HCT116 (cell line): ENCODE measurements at regions not wholly inside any gene's neighbourhood (a gene's known extent, or its start where the extent isn't known, plus 50 kb on each side); places are given as distances from the start of the nearest gene placed in this dataset.

Source experiments
- ATAC-seq: fragments of 200-7000 bp; cut with Tn5 transposase; 2 replicates; pipeline ENCODE4 v1.9.1; 2020; ENCODE audit warnings: mild to moderate bottlenecking, moderate library complexity
- BruUV-seq: library from RNA; stranded (reverse); fragments of 400-500 nt; replicated peaks from 2 replicates; lab custom pipeline; 2021; lab: Mats Ljungman, UMichigan
- CTCF ChIA-PET: fragments of 300-600 bp; sonication (Branson Sonifier 250); formaldehyde crosslinking; loops from one replicate; lab custom pipeline; 2021; ENCODE audit warnings: antibody characterized with exemption; lab: Charles Lee
- POLR2A ChIA-PET: fragments of 300-600, 350-600 bp; sonication (Branson Sonifier 250); formaldehyde crosslinking; loops from one replicate; lab custom pipeline; 2021; ENCODE audit warnings: antibody characterized with exemption; lab: Charles Lee
- RAD21 ChIA-PET, 2 experiments: fragments of 300-600 bp; sonication (Branson Sonifier 250); formaldehyde crosslinking; loops; one replicate each; lab custom pipeline; 2023; ENCODE audit warnings: low total read pairs in 2 of 2; ENCODE audit not compliant: uncharacterized antibody in 2 of 2, unreplicated experiment in 2 of 2, low non-redundant PET in 1 of 2; lab: Charles Lee
- DNase-seq: peaks from one replicate; pipeline ENCODE4 v3.0.0-alpha.2; 2010; ENCODE audit warnings: low read depth, low spot score
- H2AFZ ChIP-seq: fragments of 200-600 bp; shearing (Covaris generic), sonication (generic); 2 replicates; pipeline ENCODE4 v1.6.1; 2017; ENCODE audit warnings: low read depth, mixed run types, mixed read lengths, antibody characterized with exemption, low read length; ENCODE audit not compliant: poor library complexity, severe bottlenecking
- H3K27ac ChIP-seq: 2 replicates; pipeline ENCODE4 v1.5.1; 2012; ENCODE audit warnings: low read depth, low read length
- H3K27me3 ChIP-seq: fragments of 200-600 bp; sonication (generic); 2 replicates; pipeline ENCODE4 v1.6.1; 2016; ENCODE audit warnings: mixed run types, low read length, mixed read lengths; ENCODE audit not compliant: insufficient read depth
- H3K36me3 ChIP-seq, 2 experiments: fragments of 200-500 bp in 1 of 2; fragments of 200-600 bp in 1 of 2; sonication (Bioruptor generic) in 1 of 2; sonication (generic) in 1 of 2; 2 replicates each; pipeline versions ENCODE4 v1.5.1 to v1.6.1; 2014 to 2016; ENCODE audit warnings: low read length in 2 of 2, inconsistent platforms in 1 of 2, mixed read lengths in 1 of 2, mixed run types in 1 of 2; ENCODE audit not compliant: insufficient read depth in 2 of 2, control insufficient read depth in 1 of 2
- H3K4me1 ChIP-seq, 2 experiments: fragments of 200-600 bp in 1 of 2; sonication (generic) in 1 of 2; 2 replicates each; pipeline versions ENCODE4 v1.5.1 to v1.6.1; 2012 to 2017; ENCODE audit warnings: low read length in 2 of 2, inconsistent platforms in 1 of 2, mild to moderate bottlenecking in 1 of 2, mixed read lengths in 1 of 2, mixed run types in 1 of 2, moderate library complexity in 1 of 2; ENCODE audit not compliant: insufficient read depth in 2 of 2, control insufficient read depth in 1 of 2
- H3K4me2 ChIP-seq: fragments of 200-600 bp; sonication (generic); 2 replicates; pipeline ENCODE4 v1.6.1; 2017; ENCODE audit warnings: mixed run types, low read length, mixed read lengths
- H3K4me3 ChIP-seq, 2 experiments: fragments of 200-600 bp in 1 of 2; sonication (generic) in 1 of 2; replicated peaks in 1 of 2; 2 replicates each; pipeline ENCODE4 v1.5.1; 2011 to 2016; ENCODE audit warnings: low read length in 2 of 2, control low read depth in 1 of 2, low read depth in 1 of 2, mild to moderate bottlenecking in 1 of 2, mixed read lengths in 1 of 2, mixed run types in 1 of 2
- H3K79me2 ChIP-seq: fragments of 200-600 bp; sonication (generic); 2 replicates; pipeline ENCODE4 v1.6.1; 2017; ENCODE audit warnings: mild to moderate bottlenecking, mixed run types, low read length, moderate library complexity, mixed read lengths; ENCODE audit not compliant: insufficient read depth
- H3K9ac ChIP-seq: fragments of 200-600 bp; sonication (generic); 2 replicates; pipeline ENCODE4 v1.6.1; 2016; ENCODE audit warnings: low read length, mixed read lengths
- H3K9me2 ChIP-seq: fragments of 200-600 bp; sonication (generic), shearing (Covaris generic); 2 replicates; pipeline ENCODE4 v1.6.1; 2017; ENCODE audit warnings: mixed run types, mild to moderate bottlenecking, moderate library complexity; ENCODE audit not compliant: insufficient read depth
- H3K9me3 ChIP-seq, 2 experiments: fragments of 200-500 bp in 1 of 2; fragments of 200-600 bp in 1 of 2; sonication (Bioruptor generic) in 1 of 2; sonication (generic) in 1 of 2; 2 replicates each; pipeline ENCODE4 v1.6.1; 2014 to 2017; ENCODE audit warnings: low read length in 2 of 2, mixed read lengths in 2 of 2, inconsistent platforms in 1 of 2, low read depth in 1 of 2, mild to moderate bottlenecking in 1 of 2, mixed run types in 1 of 2, moderate library complexity in 1 of 2; ENCODE audit not compliant: control insufficient read depth in 1 of 2, insufficient read depth in 1 of 2
- H4K20me1 ChIP-seq: fragments of 200-600 bp; sonication (generic), shearing (Covaris generic); 2 replicates; pipeline ENCODE4 v1.6.1; 2017; ENCODE audit warnings: mixed run types, mild to moderate bottlenecking, moderate library complexity; ENCODE audit not compliant: insufficient read depth
- CBX3 ChIP-seq: IDR thresholded peaks from 2 replicates; pipeline ENCODE4 v1.6.1; 2012; ENCODE audit warnings: low read depth
- CEBPB ChIP-seq: IDR thresholded peaks from 2 replicates; pipeline ENCODE4 v1.6.1; 2012; ENCODE audit warnings: low read depth
- EGR1 ChIP-seq: IDR thresholded peaks from 2 replicates; pipeline ENCODE4 v1.6.1; 2012; ENCODE audit warnings: low read depth
- ELF1 ChIP-seq: IDR thresholded peaks from 2 replicates; pipeline ENCODE4 v1.6.1; 2012; ENCODE audit warnings: low read depth, borderline replicate concordance
- EZH2 ChIP-seq: fragments of 200-600 bp; sonication (generic); IDR thresholded peaks from 2 replicates; pipeline ENCODE4 v1.6.1; 2017; ENCODE audit warnings: antibody characterized with exemption, mixed run types
- FOSL1 ChIP-seq: IDR thresholded peaks from 2 replicates; pipeline ENCODE4 v1.6.1; 2012; ENCODE audit warnings: low read depth
- POLR2A ChIP-seq: IDR thresholded peaks from 2 replicates; pipeline ENCODE4 v1.7.0; 2011; ENCODE audit warnings: borderline replicate concordance; ENCODE audit not compliant: insufficient read depth, insufficient read length; ENCODE audit errors: extremely low read depth
- POLR2AphosphoS5 ChIP-seq: IDR thresholded peaks from 2 replicates; pipeline ENCODE4 v1.6.1; 2011; ENCODE audit warnings: mild to moderate bottlenecking, low read depth, low read length, moderate library complexity
- RAD21 ChIP-seq: IDR thresholded peaks from 2 replicates; pipeline ENCODE4 v1.6.1; 2012; ENCODE audit warnings: low read depth, mild to moderate bottlenecking
- SIN3A ChIP-seq: IDR thresholded peaks from 2 replicates; pipeline ENCODE4 v1.6.1; 2012; ENCODE audit warnings: low read depth
- SP1 ChIP-seq: IDR thresholded peaks from 2 replicates; pipeline ENCODE4 v1.6.1; 2012; ENCODE audit warnings: low read depth
- YY1 ChIP-seq: IDR thresholded peaks from 2 replicates; pipeline ENCODE4 v1.6.1; 2011; ENCODE audit warnings: low read length, low read depth, moderate library complexity, mild to moderate bottlenecking; ENCODE audit not compliant: insufficient replicate concordance; ENCODE audit errors: extremely low read depth
- ZFX ChIP-seq: fragments of 450-650 bp; IDR thresholded peaks from 2 replicates; pipeline ENCODE4 v1.6.1; 2017
- ZNF274 ChIP-seq: fragments of 200-500 bp; sonication (Bioruptor generic); IDR thresholded peaks from 2 replicates; pipeline ENCODE4 v1.6.1; 2014; ENCODE audit warnings: mild to moderate bottlenecking, low read depth, low read length, inconsistent platforms
- intact Hi-C: fragments of 100-400 bp; cut with micrococcal nuclease; formaldehyde crosslinking; loops from 2 replicates; pipeline ENCODE4 v1.10.0; 2022
- TF ChIP-seq, protein P1 (sequence below): IDR thresholded peaks from 2 replicates; pipeline ENCODE4 v1.6.1; 2011; ENCODE audit warnings: mild to moderate bottlenecking, low read length, moderate library complexity; ENCODE audit not compliant: insufficient replicate concordance; ENCODE audit errors: extremely low read depth
- TF ChIP-seq, protein P2 (sequence below): IDR thresholded peaks from 2 replicates; pipeline ENCODE4 v1.6.1; 2012
- TF ChIP-seq, protein P3 (sequence below): IDR thresholded peaks from 2 replicates; pipeline ENCODE4 v1.6.1; 2012; ENCODE audit warnings: low read depth
- TF ChIP-seq, protein P4 (sequence below): IDR thresholded peaks from 2 replicates; pipeline ENCODE4 v1.6.1; 2012

- no TSS peak for BruUV-seq
- Histone ChIP-seq H3K9me2 (no peaks in the 10 kb centered on the region), H3K27ac (no peak overlapping the region), H3K4me2 (no peak overlapping the region), H3K9ac (no peak overlapping the region), H3K9me3 (no peaks in the 10 kb centered on the region), H3K4me3 (no peak overlapping the region), H3K27me3 (no peaks in the 10 kb centered on the region), H4K20me1 (no peaks in the 10 kb centered on the region), H3K36me3 (no peaks in the 10 kb centered on the region), H2AFZ (no peak overlapping the region), H3K79me2 (no peaks in the 10 kb centered on the region), H3K4me1 (no peaks in the 10 kb centered on the region)
- no peak for ATAC-seq
- RAD21 ChIA-PET: no interaction called here
- TF ChIP-seq RAD21 (no peak), CBX3 (no peak), ZFX (no peak), POLR2A (no peak), ELF1 (no peak), SP1 (no peak), POLR2AphosphoS5 (no peak), ZNF274 (no peak), EGR1 (no peak), SIN3A (no peak), YY1 (no peak), CEBPB (no peak), EZH2 (no peak), FOSL1 (no peak)
- TF ChIP-seq, protein P1, sequence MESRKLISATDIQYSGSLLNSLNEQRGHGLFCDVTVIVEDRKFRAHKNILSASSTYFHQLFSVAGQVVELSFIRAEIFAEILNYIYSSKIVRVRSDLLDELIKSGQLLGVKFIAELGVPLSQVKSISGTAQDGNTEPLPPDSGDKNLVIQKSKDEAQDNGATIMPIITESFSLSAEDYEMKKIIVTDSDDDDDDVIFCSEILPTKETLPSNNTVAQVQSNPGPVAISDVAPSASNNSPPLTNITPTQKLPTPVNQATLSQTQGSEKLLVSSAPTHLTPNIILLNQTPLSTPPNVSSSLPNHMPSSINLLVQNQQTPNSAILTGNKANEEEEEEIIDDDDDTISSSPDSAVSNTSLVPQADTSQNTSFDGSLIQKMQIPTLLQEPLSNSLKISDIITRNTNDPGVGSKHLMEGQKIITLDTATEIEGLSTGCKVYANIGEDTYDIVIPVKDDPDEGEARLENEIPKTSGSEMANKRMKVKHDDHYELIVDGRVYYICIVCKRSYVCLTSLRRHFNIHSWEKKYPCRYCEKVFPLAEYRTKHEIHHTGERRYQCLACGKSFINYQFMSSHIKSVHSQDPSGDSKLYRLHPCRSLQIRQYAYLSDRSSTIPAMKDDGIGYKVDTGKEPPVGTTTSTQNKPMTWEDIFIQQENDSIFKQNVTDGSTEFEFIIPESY: no peak
- TF ChIP-seq, protein P2, sequence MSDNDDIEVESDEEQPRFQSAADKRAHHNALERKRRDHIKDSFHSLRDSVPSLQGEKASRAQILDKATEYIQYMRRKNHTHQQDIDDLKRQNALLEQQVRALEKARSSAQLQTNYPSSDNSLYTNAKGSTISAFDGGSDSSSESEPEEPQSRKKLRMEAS: no peak
- TF ChIP-seq, protein P3, sequence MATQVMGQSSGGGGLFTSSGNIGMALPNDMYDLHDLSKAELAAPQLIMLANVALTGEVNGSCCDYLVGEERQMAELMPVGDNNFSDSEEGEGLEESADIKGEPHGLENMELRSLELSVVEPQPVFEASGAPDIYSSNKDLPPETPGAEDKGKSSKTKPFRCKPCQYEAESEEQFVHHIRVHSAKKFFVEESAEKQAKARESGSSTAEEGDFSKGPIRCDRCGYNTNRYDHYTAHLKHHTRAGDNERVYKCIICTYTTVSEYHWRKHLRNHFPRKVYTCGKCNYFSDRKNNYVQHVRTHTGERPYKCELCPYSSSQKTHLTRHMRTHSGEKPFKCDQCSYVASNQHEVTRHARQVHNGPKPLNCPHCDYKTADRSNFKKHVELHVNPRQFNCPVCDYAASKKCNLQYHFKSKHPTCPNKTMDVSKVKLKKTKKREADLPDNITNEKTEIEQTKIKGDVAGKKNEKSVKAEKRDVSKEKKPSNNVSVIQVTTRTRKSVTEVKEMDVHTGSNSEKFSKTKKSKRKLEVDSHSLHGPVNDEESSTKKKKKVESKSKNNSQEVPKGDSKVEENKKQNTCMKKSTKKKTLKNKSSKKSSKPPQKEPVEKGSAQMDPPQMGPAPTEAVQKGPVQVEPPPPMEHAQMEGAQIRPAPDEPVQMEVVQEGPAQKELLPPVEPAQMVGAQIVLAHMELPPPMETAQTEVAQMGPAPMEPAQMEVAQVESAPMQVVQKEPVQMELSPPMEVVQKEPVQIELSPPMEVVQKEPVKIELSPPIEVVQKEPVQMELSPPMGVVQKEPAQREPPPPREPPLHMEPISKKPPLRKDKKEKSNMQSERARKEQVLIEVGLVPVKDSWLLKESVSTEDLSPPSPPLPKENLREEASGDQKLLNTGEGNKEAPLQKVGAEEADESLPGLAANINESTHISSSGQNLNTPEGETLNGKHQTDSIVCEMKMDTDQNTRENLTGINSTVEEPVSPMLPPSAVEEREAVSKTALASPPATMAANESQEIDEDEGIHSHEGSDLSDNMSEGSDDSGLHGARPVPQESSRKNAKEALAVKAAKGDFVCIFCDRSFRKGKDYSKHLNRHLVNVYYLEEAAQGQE: no peak
- TF ChIP-seq, protein P4, sequence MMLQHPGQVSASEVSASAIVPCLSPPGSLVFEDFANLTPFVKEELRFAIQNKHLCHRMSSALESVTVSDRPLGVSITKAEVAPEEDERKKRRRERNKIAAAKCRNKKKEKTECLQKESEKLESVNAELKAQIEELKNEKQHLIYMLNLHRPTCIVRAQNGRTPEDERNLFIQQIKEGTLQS: no peak
- intact Hi-C loops: no loop called here
- CTCF ChIA-PET: no interaction called here
- POLR2A ChIA-PET: no interaction called here
- no peak for DNase-seq
Observed at GRCh38 chr11:104734998-104735397, 163.3 kb downstream of the CASP12 start.
